PC-9 (cell line): ENCODE measurements at regions not wholly inside any gene's neighbourhood (a gene's known extent, or its start where the extent isn't known, plus 50 kb on each side); places are given as distances from the start of the nearest gene placed in this dataset.
A peak's percentile ranks its signal among the peaks of the same experiment; 100 is the strongest.

Experiments used
- BruUV-seq: library from RNA; stranded (reverse); fragments of 400-500 nt; replicated peaks from 2 replicates; lab custom pipeline; 2021; lab: Mats Ljungman, UMichigan
- CTCF ChIA-PET: fragments of 300-600 bp; sonication (Branson Sonifier 250); formaldehyde crosslinking; loops from one replicate; lab custom pipeline; 2022; ENCODE audit warnings: antibody characterized with exemption; lab: Charles Lee
- POLR2A ChIA-PET: fragments of 300-600 bp; sonication (Branson Sonifier 250); formaldehyde crosslinking; loops from one replicate; lab custom pipeline; 2022; ENCODE audit warnings: antibody characterized with exemption; ENCODE audit not compliant: unreplicated experiment; lab: Charles Lee
- DNase-seq, 2 experiments: peaks; one replicate each; pipeline versions ENCODE4 v3.0.0 to v3.0.0-alpha.2; 2015 to 2022; ENCODE audit warnings: mixed read lengths in 1 of 2
- H2AFZ ChIP-seq: fragments of 200-600 bp; sonication (generic); 2 replicates; pipeline ENCODE4 v1.8.1; 2017; ENCODE audit warnings: antibody characterized with exemption
- H3F3A ChIP-seq: fragments of 200-600 bp; sonication (generic); 2 replicates; pipeline ENCODE4 v1.8.1; 2017; ENCODE audit warnings: antibody characterized with exemption, mild to moderate bottlenecking, low read depth; ENCODE audit not compliant: insufficient read depth
- H3K27ac ChIP-seq: fragments of 200-600 bp; sonication (generic); 2 replicates; pipeline ENCODE4 v1.6.1; 2016; ENCODE audit warnings: mixed run types
- H3K27me3 ChIP-seq: fragments of 200-600 bp; sonication (generic); 2 replicates; pipeline ENCODE4 v1.6.1; 2016; ENCODE audit warnings: low read depth, mixed run types; ENCODE audit not compliant: insufficient read depth
- H3K36me3 ChIP-seq: fragments of 200-600 bp; sonication (generic); 2 replicates; pipeline ENCODE4 v1.6.1; 2016; ENCODE audit warnings: low read depth, mixed run types
- H3K4me1 ChIP-seq: fragments of 200-600 bp; sonication (generic); replicated peaks from 2 replicates; pipeline ENCODE4 v1.6.1; 2016; ENCODE audit warnings: mixed run types; ENCODE audit not compliant: insufficient read depth
- H3K4me2 ChIP-seq: fragments of 200-600 bp; sonication (generic); 2 replicates; pipeline ENCODE4 v1.6.1; 2017; ENCODE audit warnings: mixed run types
- H3K4me3 ChIP-seq: fragments of 200-600 bp; sonication (generic); 2 replicates; pipeline ENCODE4 v1.6.1; 2016; ENCODE audit warnings: mixed run types
- H3K79me2 ChIP-seq: fragments of 200-600 bp; sonication (generic); 2 replicates; pipeline ENCODE4 v1.6.1; 2017; ENCODE audit warnings: low read depth, mixed run types
- H3K9me2 ChIP-seq: fragments of 200-600 bp; sonication (generic); 2 replicates; pipeline ENCODE4 v1.8.1; 2017; ENCODE audit warnings: mild to moderate bottlenecking; ENCODE audit not compliant: insufficient read depth
- H3K9me3 ChIP-seq: fragments of 200-600 bp; sonication (generic); 2 replicates; pipeline ENCODE4 v1.8.1; 2016; ENCODE audit warnings: low read depth; ENCODE audit not compliant: insufficient read depth
- H4K20me1 ChIP-seq: fragments of 200-600 bp; sonication (generic); 2 replicates; pipeline ENCODE4 v1.8.1; 2017; ENCODE audit not compliant: insufficient read depth
- CTCF ChIP-seq: fragments of 200-600 bp; sonication (generic); conservative IDR thresholded peaks from 2 replicates; pipeline ENCODE4 v1.6.1; 2017; ENCODE audit warnings: mixed run types, antibody characterized with exemption, mild to moderate bottlenecking, moderate library complexity
- EZH2 ChIP-seq: fragments of 200-600 bp; sonication (generic); IDR thresholded peaks from 2 replicates; pipeline ENCODE4 v1.8.0; 2017; ENCODE audit warnings: antibody characterized with exemption, low read depth
- intact Hi-C: fragments of 100-400 bp; cut with micrococcal nuclease; formaldehyde crosslinking; loops from one replicate; pipeline ENCODE4 v1.10.0; 2022; ENCODE audit not compliant: unreplicated experiment

GRCh38 chr12:58548801-58549200, 371.5 kb downstream of the LRIG3 start:
- CTCF ChIA-PET = no interaction called here
- intact Hi-C loops = no loop called here
- Histone ChIP-seq H3K27ac (no peak overlapping the region), H3K27me3 (no peaks in the 10 kb centered on the region), H3K4me1 (no peaks in the 10 kb centered on the region), H3K36me3 (no peaks in the 10 kb centered on the region), H3K9me2 (no peaks in the 10 kb centered on the region), H3K4me3 (no peak overlapping the region), H2AFZ (no peak overlapping the region), H3K79me2 (no peaks in the 10 kb centered on the region), H3F3A (no peaks in the 10 kb centered on the region), H3K4me2 (no peak overlapping the region), H4K20me1 (no peaks in the 10 kb centered on the region), H3K9me3 (no peaks in the 10 kb centered on the region)
- POLR2A ChIA-PET = no interaction called here
- no peak for DNase-seq
- no peak for TF ChIP-seq CTCF
- TF ChIP-seq EZH2 = no peak
- no TSS peak for BruUV-seq

GRCh38 chr12:58554522-58555157, 365.7 kb downstream of the LRIG3 start:
- Histone ChIP-seq H3K79me2 (no peaks in the 10 kb centered on the region), H3K9me3 (no peaks in the 10 kb centered on the region; the same call in 1 of the 2 replicates), H4K20me1 (no peaks in the 10 kb centered on the region), H3K4me2 (no peak overlapping the region), H3K27me3 (no peaks in the 10 kb centered on the region), H3F3A (no peaks in the 10 kb centered on the region), H3K27ac (no peak overlapping the region), H3K36me3 (no peaks in the 10 kb centered on the region), H3K4me3 (no peak overlapping the region), H3K9me2 (no peaks in the 10 kb centered on the region), H2AFZ (no peak overlapping the region), H3K4me1 (peaks cover 5% of the 10 kb centered on the region; the same call in 1 of the 2 replicates)
- BruUV-seq = no TSS peak
- POLR2A ChIA-PET = no interaction called here
- no peak for DNase-seq
- intact Hi-C loops = no loop called here
- CTCF ChIA-PET = no interaction called here
- no peak for TF ChIP-seq EZH2
- no peak for TF ChIP-seq CTCF

- H3K27me3 ChIP-seq = no peaks in the 10 kb centered on the region
- peaks cover 5% of the 10 kb centered on the region; the same call in 1 of the 2 replicates for H3K4me1 ChIP-seq
- no peak overlapping the region for H3K4me3 ChIP-seq
- H2AFZ ChIP-seq = 0 out of 2 replicates have a peak overlapping the region, but pooled peaks have one; percentile 67
- POLR2A ChIA-PET = no interaction called here
- no peaks in the 10 kb centered on the region for H3K36me3 ChIP-seq
- H3K9me2 ChIP-seq = no peaks in the 10 kb centered on the region
- H3F3A ChIP-seq = no peaks in the 10 kb centered on the region
- CTCF ChIA-PET = no interaction called here
- no peak overlapping the region for H3K27ac ChIP-seq
- peak in 1 of 2 experiments; percentile 39 for DNase-seq
- no TSS peak for BruUV-seq
- intact Hi-C loops = no loop called here
- TF ChIP-seq CTCF = no peak
- no peak for TF ChIP-seq EZH2
- H3K9me3 ChIP-seq = no peaks in the 10 kb centered on the region; the same call in 1 of the 2 replicates
- no peaks in the 10 kb centered on the region for H3K79me2 ChIP-seq
- no peaks in the 10 kb centered on the region for H4K20me1 ChIP-seq
- peak overlapping the region; percentile 8; the same call in 1 of the 2 replicates for H3K4me2 ChIP-seq
Observed at GRCh38 chr12:58557171-58557570, 363.1 kb downstream of the LRIG3 start.
